DOHH2 (cell line): ENCODE measurements at regions not wholly inside any gene's neighbourhood (a gene's known extent, or its start where the extent isn't known, plus 50 kb on each side); places are given as distances from the start of the nearest gene placed in this dataset.

Source experiments
- H3F3A ChIP-seq: fragments of 200-600 bp; sonication (generic), shearing (Covaris generic); 2 replicates; pipeline ENCODE4 v1.6.0; 2016; ENCODE audit warnings: antibody characterized with exemption, mild to moderate bottlenecking; ENCODE audit not compliant: control insufficient read depth, insufficient read depth
- H3K27ac ChIP-seq: fragments of 200-600 bp; sonication (generic); 2 replicates; pipeline ENCODE4 v1.5.1; 2014; ENCODE audit warnings: low read depth, mild to moderate bottlenecking, low read length, moderate library complexity
- H3K27me3 ChIP-seq: fragments of 200-600 bp; sonication (generic); 2 replicates; pipeline ENCODE4 v1.6.1; 2014; ENCODE audit warnings: mild to moderate bottlenecking, low read length, mixed read lengths; ENCODE audit not compliant: control insufficient read depth
- H3K36me3 ChIP-seq: fragments of 200-600 bp; sonication (generic); 2 replicates; pipeline ENCODE4 v1.6.1; 2014; ENCODE audit warnings: mild to moderate bottlenecking, low read length, moderate library complexity, mixed read lengths; ENCODE audit not compliant: control insufficient read depth
- H3K4me1 ChIP-seq: fragments of 200-600 bp; sonication (generic); 2 replicates; pipeline ENCODE4 v1.6.1; 2014; ENCODE audit warnings: mild to moderate bottlenecking, low read length, mixed read lengths; ENCODE audit not compliant: control insufficient read depth
- H3K4me2 ChIP-seq: fragments of 200-600 bp; sonication (generic); 2 replicates; pipeline ENCODE4 v1.6.0; 2014; ENCODE audit warnings: mild to moderate bottlenecking, low read length, moderate library complexity
- H3K4me3 ChIP-seq: fragments of 200-600 bp; sonication (generic); 2 replicates; pipeline ENCODE4 v1.5.1; 2014; ENCODE audit warnings: mild to moderate bottlenecking, low read length, mixed read lengths
- H3K79me2 ChIP-seq: fragments of 200-600 bp; sonication (generic); 2 replicates; pipeline ENCODE4 v1.6.1; 2014; ENCODE audit warnings: mild to moderate bottlenecking, low read length, mixed read lengths; ENCODE audit not compliant: control insufficient read depth
- H3K9me2 ChIP-seq: fragments of 200-600 bp; sonication (generic); replicated peaks from 2 replicates; pipeline ENCODE4 v1.6.1; 2014; ENCODE audit warnings: mild to moderate bottlenecking, low read length, mixed read lengths; ENCODE audit not compliant: control insufficient read depth
- H3K9me3 ChIP-seq: fragments of 200-600 bp; sonication (generic); 2 replicates; pipeline ENCODE4 v1.6.1; 2014; ENCODE audit warnings: antibody characterized with exemption, low read length, mixed read lengths; ENCODE audit not compliant: control insufficient read depth, insufficient read depth
- H4K20me1 ChIP-seq: fragments of 200-600 bp; sonication (generic); 2 replicates; pipeline ENCODE4 v1.6.0; 2014; ENCODE audit warnings: low read depth, mild to moderate bottlenecking, antibody characterized with exemption, low read length, moderate library complexity; ENCODE audit not compliant: control insufficient read depth, insufficient read depth
- CTCF ChIP-seq: fragments of 200-600 bp; sonication (generic); IDR thresholded peaks from one replicate; pipeline ENCODE4 v1.5.1; 2014; ENCODE audit warnings: antibody characterized with exemption, mild to moderate bottlenecking, low read depth, low read length; ENCODE audit not compliant: poor library complexity, severe bottlenecking
- EZH2phosphoT487 ChIP-seq: fragments of 200-600 bp; sonication (generic); IDR thresholded peaks from 2 replicates; pipeline ENCODE4 v1.6.1; 2017; ENCODE audit warnings: borderline replicate concordance, mild to moderate bottlenecking, antibody characterized with exemption, low read length, moderate library complexity, mixed read lengths

GRCh38 chr1:81392526-81393226, 408.1 kb upstream of the ADGRL2 start:
- Histone ChIP-seq H4K20me1 (no peaks in the 10 kb centered on the region), H3K79me2 (no peaks in the 10 kb centered on the region), H3K27ac (no peak overlapping the region), H3K4me3 (no peak overlapping the region), H3K9me2 (no peaks in the 10 kb centered on the region), H3K36me3 (no peaks in the 10 kb centered on the region), H3F3A (no peaks in the 10 kb centered on the region), H3K4me1 (no peaks in the 10 kb centered on the region), H3K9me3 (no peaks in the 10 kb centered on the region), H3K4me2 (no peak overlapping the region), H3K27me3 (no peaks in the 10 kb centered on the region)
- TF ChIP-seq CTCF (no peak), EZH2phosphoT487 (no peak)

GRCh38 chr1:81391125-81391828, 409.5 kb upstream of the ADGRL2 start:
- no peaks in the 10 kb centered on the region for H3F3A ChIP-seq
- H3K9me3 ChIP-seq, result no peaks in the 10 kb centered on the region
- H3K36me3 ChIP-seq, result no peaks in the 10 kb centered on the region
- H3K9me2 ChIP-seq, result no peaks in the 10 kb centered on the region
- no peak overlapping the region for H3K4me2 ChIP-seq
- no peaks in the 10 kb centered on the region for H3K27me3 ChIP-seq
- no peaks in the 10 kb centered on the region for H3K4me1 ChIP-seq
- no peak overlapping the region for H3K27ac ChIP-seq
- no peak for TF ChIP-seq EZH2phosphoT487
- no peak for TF ChIP-seq CTCF
- no peaks in the 10 kb centered on the region for H3K79me2 ChIP-seq
- H4K20me1 ChIP-seq, result no peaks in the 10 kb centered on the region
- no peak overlapping the region for H3K4me3 ChIP-seq

DNA sequence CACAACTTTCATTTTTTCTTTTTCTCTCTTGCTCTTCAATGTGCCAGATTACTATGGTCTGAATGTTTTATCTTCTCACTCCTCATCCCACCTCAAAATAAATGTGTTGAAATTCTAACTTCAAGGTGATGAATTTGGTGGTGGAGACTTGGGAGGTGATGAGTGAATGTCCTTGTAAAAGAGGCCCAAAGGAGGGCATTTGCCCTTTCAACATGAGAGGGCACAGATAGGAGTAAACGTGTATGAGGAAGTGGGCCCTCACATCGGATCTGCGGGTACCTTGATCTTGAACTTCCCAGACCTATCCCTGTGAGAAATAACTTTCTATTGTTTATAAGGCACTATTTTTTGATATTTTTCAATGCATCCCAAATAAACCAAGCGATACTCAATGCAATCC, 412.3 kb upstream of the ADGRL2 start:
- Histone ChIP-seq H4K20me1 (no peaks in the 10 kb centered on the region), H3K4me3 (no peak overlapping the region), H3K36me3 (no peaks in the 10 kb centered on the region), H3K4me1 (no peaks in the 10 kb centered on the region), H3K79me2 (no peaks in the 10 kb centered on the region), H3K9me2 (no peaks in the 10 kb centered on the region), H3K27ac (no peak overlapping the region), H3K9me3 (no peaks in the 10 kb centered on the region), H3F3A (no peaks in the 10 kb centered on the region), H3K27me3 (no peaks in the 10 kb centered on the region), H3K4me2 (no peak overlapping the region)
- TF ChIP-seq EZH2phosphoT487 (no peak), CTCF (no peak)
